ENCODE measurements at regions not wholly inside any gene's neighbourhood (a gene's known extent, or its start where the extent isn't known, plus 50 kb on each side); places are given as distances from the start of the nearest gene placed in this dataset.

- TF ChIP-seq NR2F2 (IDR thresholded peaks at IDR 0.05) = no peak
- TF ChIP-seq RXRA (IDR thresholded peaks at IDR 0.05) = no peak
- TF ChIP-seq FOXA2 (IDR thresholded peaks at IDR 0.05) = no peak
- TF ChIP-seq HNF4G (IDR thresholded peaks at IDR 0.05) = no peak
- Histone ChIP-seq H3K27me3 (ENCODE audit: control insufficient read depth in 4 of 4, insufficient read depth in 4 of 4, low read length in 3 of 4) (no peaks in the 10 kb centered on the region), H3K4me3 (ENCODE audit: low read depth in 1 of 3, low read length in 3 of 3) (no peak overlapping the region)
Observed at GRCh38 chr1:238674316-238674715, 712.1 kb upstream of the CHRM3 start.

GRCh38 chr1:238673561-238673960 is 712.8 kb upstream of the CHRM3 start:
- no peak overlapping the region for H3K9ac ChIP-seq (ENCODE audit: low read depth in 1 of 2, low read length in 2 of 2)
- no peaks in the 10 kb centered on the region for H3K4me1 ChIP-seq (ENCODE audit: control insufficient read depth in 4 of 4, insufficient read depth in 4 of 4, low read length in 3 of 4)
- H3K36me3 ChIP-seq (ENCODE audit: control insufficient read depth in 4 of 4, insufficient read depth in 3 of 4, low read depth in 1 of 4, low read length in 3 of 4) = no peaks in the 10 kb centered on the region
- no peak for DNase-seq (ENCODE audit: low spot score)
- no peaks in the 10 kb centered on the region for H3K27me3 ChIP-seq (ENCODE audit: control insufficient read depth in 4 of 4, insufficient read depth in 4 of 4, low read length in 3 of 4)
- H3K27ac ChIP-seq (ENCODE audit: low read depth in 1 of 2, low read length in 2 of 2) = no peak overlapping the region
- TF ChIP-seq RXRA (IDR thresholded peaks at IDR 0.05) = no peak
- no peak for TF ChIP-seq REST (IDR thresholded peaks at IDR 0.05)
- TF ChIP-seq EGR1 (IDR thresholded peaks at IDR 0.05; ENCODE audit: low read depth in 2 of 2) = no peak
- no peak for TF ChIP-seq NR2F2 (IDR thresholded peaks at IDR 0.05)
- H3K4me3 ChIP-seq (ENCODE audit: low read depth in 1 of 3, low read length in 3 of 3) = no peak overlapping the region
- H3K9me3 ChIP-seq (ENCODE audit: control insufficient read depth in 4 of 4, low read length in 3 of 4) = no peaks in the 10 kb centered on the region
- 63% methylated on average over 3 of the region's 3 CpGs for WGBS

More at GRCh38 chr1:238674316-238674715, 712.1 kb upstream of the CHRM3 start:
- WGBS = 52% methylated on average over 1 of the region's 1 CpG
- H3K36me3 ChIP-seq (ENCODE audit: control insufficient read depth in 4 of 4, insufficient read depth in 3 of 4, low read depth in 1 of 4, low read length in 3 of 4) = no peaks in the 10 kb centered on the region
- H3K27ac ChIP-seq (ENCODE audit: low read depth in 1 of 2, low read length in 2 of 2) = no peak overlapping the region
- DNase-seq (ENCODE audit: low spot score) = no peak
- no peaks in the 10 kb centered on the region for H3K4me1 ChIP-seq (ENCODE audit: control insufficient read depth in 4 of 4, insufficient read depth in 4 of 4, low read length in 3 of 4)
- H3K9ac ChIP-seq (ENCODE audit: low read depth in 1 of 2, low read length in 2 of 2) = no peak overlapping the region
- no peaks in the 10 kb centered on the region for H3K9me3 ChIP-seq (ENCODE audit: control insufficient read depth in 4 of 4, low read length in 3 of 4)

DNA sequence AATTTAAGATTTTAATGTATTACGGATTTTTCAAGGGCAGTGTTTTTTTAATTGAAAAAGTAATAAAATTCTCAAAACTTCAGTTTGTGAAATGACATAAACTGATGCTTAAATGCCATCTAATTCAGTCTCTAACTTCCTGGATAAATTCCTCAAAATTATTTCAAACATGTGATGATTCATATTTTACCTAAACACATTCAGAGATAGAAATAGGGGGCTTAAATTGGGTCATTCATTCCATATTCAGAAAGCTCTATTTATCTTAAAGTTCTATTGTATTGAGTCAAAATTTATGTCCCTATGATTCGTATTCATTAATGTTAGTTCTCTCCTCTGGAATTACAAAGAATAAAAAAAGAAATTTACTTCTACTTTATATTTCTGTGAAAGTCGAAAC is 713.6 kb upstream of the CHRM3 start:
- no peak overlapping the region for H3K4me3 ChIP-seq (ENCODE audit: low read depth in 1 of 3, low read length in 3 of 3)
- 63% methylated on average over 3 of the region's 3 CpGs for WGBS
- TF ChIP-seq RAD21 (IDR thresholded peaks at IDR 0.05) (no peak), TAF1 (conservative IDR thresholded peaks at IDR 0.05) (no peak), YY1 (IDR thresholded peaks at IDR 0.05) (no peak), ZBTB33 (IDR thresholded peaks at IDR 0.05) (no peak), FOXA1 (IDR thresholded peaks at IDR 0.05) (no peak), REST (IDR thresholded peaks at IDR 0.05) (no peak), NR2F2 (IDR thresholded peaks at IDR 0.05) (no peak), GABPA (IDR thresholded peaks at IDR 0.05 in 1 of 2, conservative IDR thresholded peaks at IDR 0.05 in 1 of 2) (no peak), SP1 (IDR thresholded peaks at IDR 0.05) (no peak), RXRA (IDR thresholded peaks at IDR 0.05) (no peak), ATF3 (IDR thresholded peaks at IDR 0.05) (no peak), HNF4A (conservative IDR thresholded peaks at IDR 0.05) (no peak), JUND (IDR thresholded peaks at IDR 0.05) (no peak), FOXA2 (IDR thresholded peaks at IDR 0.05) (no peak), HNF4G (IDR thresholded peaks at IDR 0.05) (no peak)
- TF ChIP-seq, protein P1, sequence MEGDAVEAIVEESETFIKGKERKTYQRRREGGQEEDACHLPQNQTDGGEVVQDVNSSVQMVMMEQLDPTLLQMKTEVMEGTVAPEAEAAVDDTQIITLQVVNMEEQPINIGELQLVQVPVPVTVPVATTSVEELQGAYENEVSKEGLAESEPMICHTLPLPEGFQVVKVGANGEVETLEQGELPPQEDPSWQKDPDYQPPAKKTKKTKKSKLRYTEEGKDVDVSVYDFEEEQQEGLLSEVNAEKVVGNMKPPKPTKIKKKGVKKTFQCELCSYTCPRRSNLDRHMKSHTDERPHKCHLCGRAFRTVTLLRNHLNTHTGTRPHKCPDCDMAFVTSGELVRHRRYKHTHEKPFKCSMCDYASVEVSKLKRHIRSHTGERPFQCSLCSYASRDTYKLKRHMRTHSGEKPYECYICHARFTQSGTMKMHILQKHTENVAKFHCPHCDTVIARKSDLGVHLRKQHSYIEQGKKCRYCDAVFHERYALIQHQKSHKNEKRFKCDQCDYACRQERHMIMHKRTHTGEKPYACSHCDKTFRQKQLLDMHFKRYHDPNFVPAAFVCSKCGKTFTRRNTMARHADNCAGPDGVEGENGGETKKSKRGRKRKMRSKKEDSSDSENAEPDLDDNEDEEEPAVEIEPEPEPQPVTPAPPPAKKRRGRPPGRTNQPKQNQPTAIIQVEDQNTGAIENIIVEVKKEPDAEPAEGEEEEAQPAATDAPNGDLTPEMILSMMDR (IDR thresholded peaks at IDR 0.05; ENCODE audit: low read depth, low read length, missing input control) = no peak
- TF ChIP-seq, protein P2, sequence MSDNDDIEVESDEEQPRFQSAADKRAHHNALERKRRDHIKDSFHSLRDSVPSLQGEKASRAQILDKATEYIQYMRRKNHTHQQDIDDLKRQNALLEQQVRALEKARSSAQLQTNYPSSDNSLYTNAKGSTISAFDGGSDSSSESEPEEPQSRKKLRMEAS (IDR thresholded peaks at IDR 0.05) = no peak

More for the DNA sequence above, 713.6 kb upstream of the CHRM3 start:
- Histone ChIP-seq H3K9me3 (ENCODE audit: control insufficient read depth in 4 of 4, low read length in 3 of 4) (no peaks in the 10 kb centered on the region), H3K27ac (ENCODE audit: low read depth in 1 of 2, low read length in 2 of 2) (no peak overlapping the region), H3K4me1 (ENCODE audit: control insufficient read depth in 4 of 4, insufficient read depth in 4 of 4, low read length in 3 of 4) (no peaks in the 10 kb centered on the region), H3K27me3 (ENCODE audit: control insufficient read depth in 4 of 4, insufficient read depth in 4 of 4, low read length in 3 of 4) (no peaks in the 10 kb centered on the region), H3K36me3 (ENCODE audit: control insufficient read depth in 4 of 4, insufficient read depth in 3 of 4, low read depth in 1 of 4, low read length in 3 of 4) (no peaks in the 10 kb centered on the region), H3K9ac (ENCODE audit: low read depth in 1 of 2, low read length in 2 of 2) (no peak overlapping the region)
- DNase-seq (ENCODE audit: low spot score) = no peak
